ENCODE measurements at regions not wholly inside any gene's neighbourhood (a gene's known extent, or its start where the extent isn't known, plus 50 kb on each side); places are given as distances from the start of the nearest gene placed in this dataset.

- H3K4me2 ChIP-seq (replicated peaks; ENCODE audit: low read depth, low read length, poor library complexity, severe bottlenecking): no peak overlapping the region
- no peak overlapping the region for H2AFZ ChIP-seq (ENCODE audit: insufficient read depth, low read depth, low read length, poor library complexity, severe bottlenecking)
- no peaks in the 10 kb centered on the region for H3K9me3 Mint-ChIP-seq (ENCODE audit: insufficient read depth)
- ATAC-seq (ENCODE audit: low read depth) (no peak), DNase-seq (no peak)
- no peaks in the 10 kb centered on the region for H3K79me2 ChIP-seq (ENCODE audit: control insufficient read depth, insufficient read depth, low read length)
- no peaks in the 10 kb centered on the region for H3K27me3 Mint-ChIP-seq
- no peaks in the 10 kb centered on the region for H4K20me1 ChIP-seq (ENCODE audit: control insufficient read depth, insufficient read depth, low read length, poor library complexity, severe bottlenecking)
- H3K36me3 ChIP-seq (replicated peaks in 1 of 2; ENCODE audit: control extremely low read depth in 1 of 2, control insufficient read depth in 1 of 2, extremely low read depth in 1 of 2, insufficient read depth in 2 of 2, low read length in 1 of 2): no peaks in the 10 kb centered on the region
- ChIA-PET POLR2A (no interaction called here), CTCF (no interaction called here)
- no peaks in the 10 kb centered on the region for H3K4me1 Mint-ChIP-seq
- TF ChIP-seq CTCF (IDR thresholded peaks at IDR 0.05): no peak
- no peak for TF ChIP-seq EZH2 (IDR thresholded peaks at IDR 0.05; ENCODE audit: borderline replicate concordance, insufficient read depth, low read depth, low read length, poor library complexity, severe bottlenecking)
- H3K4me1 ChIP-seq (ENCODE audit: control insufficient read depth in 2 of 2, insufficient read depth in 2 of 2, low read length in 2 of 2): no peaks in the 10 kb centered on the region
- no peak overlapping the region for H3K27ac Mint-ChIP-seq
- no peak overlapping the region for H3K4me3 ChIP-seq (ENCODE audit: control extremely low read depth in 1 of 5, extremely low read depth in 1 of 5, insufficient read depth in 1 of 5, low read depth in 2 of 5, low read length in 4 of 5)
- H3K4me3 Mint-ChIP-seq: no peak overlapping the region
- H3K27me3 ChIP-seq (replicated peaks in 1 of 4; ENCODE audit: control extremely low read depth in 1 of 4, control insufficient read depth in 3 of 4, insufficient read depth in 4 of 4, low read length in 3 of 4): no peaks in the 10 kb centered on the region
- no peak overlapping the region for H3K9ac ChIP-seq (ENCODE audit: low read length)
- WGBS (ENCODE audit: insufficient coverage): no CpG with 5 or more reads among the region's 1 CpG
- intact Hi-C loops (cut with micrococcal nuclease): no loop called here
- no peak overlapping the region for H3K27ac ChIP-seq (ENCODE audit: low read length in 2 of 2)
- H3K9me3 ChIP-seq (ENCODE audit: control extremely low read depth in 1 of 3, control insufficient read depth in 2 of 3, insufficient read depth in 1 of 3, low read length in 2 of 3): no peaks in the 10 kb centered on the region
Measured at GRCh38 chr2:193845604-193846003, 1650.9 kb upstream of the TMEFF2 start.

- no peaks in the 10 kb centered on the region for H3K4me1 ChIP-seq (ENCODE audit: control insufficient read depth in 2 of 2, insufficient read depth in 2 of 2, low read length in 2 of 2)
- ATAC-seq (ENCODE audit: low read depth) (no peak), DNase-seq (no peak)
- H3K27me3 ChIP-seq (replicated peaks in 1 of 4; ENCODE audit: control extremely low read depth in 1 of 4, control insufficient read depth in 3 of 4, insufficient read depth in 4 of 4, low read length in 3 of 4): no peaks in the 10 kb centered on the region
- no peak overlapping the region for H3K9ac ChIP-seq (ENCODE audit: low read length)
- H3K4me2 ChIP-seq (replicated peaks; ENCODE audit: low read depth, low read length, poor library complexity, severe bottlenecking): no peak overlapping the region
- Mint-ChIP-seq H3K4me3 (no peak overlapping the region), H3K4me1 (no peaks in the 10 kb centered on the region), H3K27me3 (no peaks in the 10 kb centered on the region), H3K9me3 (ENCODE audit: insufficient read depth) (no peaks in the 10 kb centered on the region), H3K27ac (no peak overlapping the region)
- TF ChIP-seq EZH2 (IDR thresholded peaks at IDR 0.05; ENCODE audit: borderline replicate concordance, insufficient read depth, low read depth, low read length, poor library complexity, severe bottlenecking) (no peak), CTCF (IDR thresholded peaks at IDR 0.05) (no peak)
- no peak overlapping the region for H3K27ac ChIP-seq (ENCODE audit: low read length in 2 of 2)
- intact Hi-C loops (cut with micrococcal nuclease): no loop called here
- no peaks in the 10 kb centered on the region for H3K79me2 ChIP-seq (ENCODE audit: control insufficient read depth, insufficient read depth, low read length)
- H3K36me3 ChIP-seq (replicated peaks in 1 of 2; ENCODE audit: control extremely low read depth in 1 of 2, control insufficient read depth in 1 of 2, extremely low read depth in 1 of 2, insufficient read depth in 2 of 2, low read length in 1 of 2): no peaks in the 10 kb centered on the region
- 80% methylated on average over 3 of the region's 3 CpGs for WGBS (ENCODE audit: insufficient coverage)
- ChIA-PET CTCF (no interaction called here), POLR2A (no interaction called here)
- H3K4me3 ChIP-seq (ENCODE audit: control extremely low read depth in 1 of 5, extremely low read depth in 1 of 5, insufficient read depth in 1 of 5, low read depth in 2 of 5, low read length in 4 of 5): no peak overlapping the region
- H3K9me3 ChIP-seq (ENCODE audit: control extremely low read depth in 1 of 3, control insufficient read depth in 2 of 3, insufficient read depth in 1 of 3, low read length in 2 of 3): no peaks in the 10 kb centered on the region
- H4K20me1 ChIP-seq (ENCODE audit: control insufficient read depth, insufficient read depth, low read length, poor library complexity, severe bottlenecking): no peaks in the 10 kb centered on the region
- no peak overlapping the region for H2AFZ ChIP-seq (ENCODE audit: insufficient read depth, low read depth, low read length, poor library complexity, severe bottlenecking)
Measured at GRCh38 chr2:193843675-193844074, 1648.9 kb upstream of the TMEFF2 start.

Data from B cell (primary cell).